ENCODE measurements at regions not wholly inside any gene's neighbourhood (a gene's known extent, or its start where the extent isn't known, plus 50 kb on each side); places are given as distances from the start of the nearest gene placed in this dataset.

- in situ Hi-C loops (cut with HindIII; ENCODE audit: low sequenced_read_pairs): no loop called here
- DNase-seq (ENCODE audit: low read depth): no peak
- TF ChIP-seq CTCF (IDR thresholded peaks at IDR 0.05; ENCODE audit: low read depth, low read length, missing control alignments): no peak
- no peak overlapping the region for H3K4me3 ChIP-seq (ENCODE audit: low read depth, low read length)
Measured at GRCh38 chr18:72667932-72668331, 123.8 kb upstream of the CBLN2 start.

GRCh38 chr18:72652990-72653593 is 109.0 kb upstream of the CBLN2 start:
- no peak overlapping the region for H3K4me3 ChIP-seq (ENCODE audit: low read depth, low read length)
- DNase-seq (ENCODE audit: low read depth): peak; percentile 3
- in situ Hi-C loops (cut with HindIII; ENCODE audit: low sequenced_read_pairs): no loop called here
- peak; percentile 66 for TF ChIP-seq CTCF (IDR thresholded peaks at IDR 0.05; ENCODE audit: low read depth, low read length, missing control alignments)

GRCh38 chr18:72651033-72651432 is 106.9 kb upstream of the CBLN2 start:
- DNase-seq (ENCODE audit: low read depth): no peak
- in situ Hi-C loops (cut with HindIII; ENCODE audit: low sequenced_read_pairs): no loop called here
- no peak for TF ChIP-seq CTCF (IDR thresholded peaks at IDR 0.05; ENCODE audit: low read depth, low read length, missing control alignments)
- no peak overlapping the region for H3K4me3 ChIP-seq (ENCODE audit: low read depth, low read length)

- in situ Hi-C loops (cut with HindIII; ENCODE audit: low sequenced_read_pairs): no loop called here
Measured at GRCh38 chr18:72648481-72648960, 104.4 kb upstream of the CBLN2 start.

GRCh38 chr18:72648079-72648478 is 103.9 kb upstream of the CBLN2 start:
- in situ Hi-C loops (cut with HindIII; ENCODE audit: low sequenced_read_pairs): no loop called here
- no peak overlapping the region for H3K4me3 ChIP-seq (ENCODE audit: low read depth, low read length)
- no peak for DNase-seq (ENCODE audit: low read depth)
- no peak for TF ChIP-seq CTCF (IDR thresholded peaks at IDR 0.05; ENCODE audit: low read depth, low read length, missing control alignments)

More at GRCh38 chr18:72648481-72648960, 104.4 kb upstream of the CBLN2 start:
- no peak overlapping the region for H3K4me3 ChIP-seq (ENCODE audit: low read depth, low read length)
- no peak for TF ChIP-seq CTCF (IDR thresholded peaks at IDR 0.05; ENCODE audit: low read depth, low read length, missing control alignments)
- DNase-seq (ENCODE audit: low read depth): no peak

- in situ Hi-C loops (cut with HindIII; ENCODE audit: low sequenced_read_pairs): no loop called here
- TF ChIP-seq CTCF (IDR thresholded peaks at IDR 0.05; ENCODE audit: low read depth, low read length, missing control alignments): no peak
Measured at GRCh38 chr18:72640557-72640956, 96.4 kb upstream of the CBLN2 start.

More at GRCh38 chr18:72640557-72640956, 96.4 kb upstream of the CBLN2 start:
- no peak for DNase-seq (ENCODE audit: low read depth)
- H3K4me3 ChIP-seq (ENCODE audit: low read depth, low read length): no peak overlapping the region
